ENCODE measurements at regions not wholly inside any gene's neighbourhood (a gene's known extent, or its start where the extent isn't known, plus 50 kb on each side); places are given as distances from the start of the nearest gene placed in this dataset.

GRCh38 chr6:153334121-153334520 lies 203.0 kb upstream of the RGS17 start:
- TF ChIP-seq, protein P1, sequence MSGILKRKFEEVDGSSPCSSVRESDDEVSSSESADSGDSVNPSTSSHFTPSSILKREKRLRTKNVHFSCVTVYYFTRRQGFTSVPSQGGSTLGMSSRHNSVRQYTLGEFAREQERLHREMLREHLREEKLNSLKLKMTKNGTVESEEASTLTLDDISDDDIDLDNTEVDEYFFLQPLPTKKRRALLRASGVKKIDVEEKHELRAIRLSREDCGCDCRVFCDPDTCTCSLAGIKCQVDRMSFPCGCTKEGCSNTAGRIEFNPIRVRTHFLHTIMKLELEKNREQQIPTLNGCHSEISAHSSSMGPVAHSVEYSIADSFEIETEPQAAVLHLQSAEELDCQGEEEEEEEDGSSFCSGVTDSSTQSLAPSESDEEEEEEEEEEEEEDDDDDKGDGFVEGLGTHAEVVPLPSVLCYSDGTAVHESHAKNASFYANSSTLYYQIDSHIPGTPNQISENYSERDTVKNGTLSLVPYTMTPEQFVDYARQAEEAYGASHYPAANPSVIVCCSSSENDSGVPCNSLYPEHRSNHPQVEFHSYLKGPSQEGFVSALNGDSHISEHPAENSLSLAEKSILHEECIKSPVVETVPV (CRISPR knock-in tag; IDR thresholded peaks at IDR 0.05) = no peak
- TF ChIP-seq PATZ1 (CRISPR knock-in tag; IDR thresholded peaks at IDR 0.05; ENCODE audit: borderline replicate concordance) (no peak), ZFP3 (CRISPR knock-in tag; IDR thresholded peaks at IDR 0.05) (no peak), PPARA (CRISPR knock-in tag; IDR thresholded peaks at IDR 0.05; ENCODE audit: borderline replicate concordance) (no peak), ARNTL (CRISPR knock-in tag; IDR thresholded peaks at IDR 0.05; ENCODE audit: borderline replicate concordance, low read depth) (no peak), ZFP30 (CRISPR knock-in tag; IDR thresholded peaks at IDR 0.05) (no peak), ZNF565 (CRISPR knock-in tag; conservative IDR thresholded peaks at IDR 0.05; ENCODE audit: low read depth) (no peak), CREB5 (CRISPR knock-in tag; IDR thresholded peaks at IDR 0.05; ENCODE audit: low read depth) (no peak), RARB (CRISPR knock-in tag; IDR thresholded peaks at IDR 0.05) (no peak), ZNF8 (CRISPR knock-in tag; IDR thresholded peaks at IDR 0.05) (no peak), ESRRG (CRISPR knock-in tag; IDR thresholded peaks at IDR 0.05) (no peak)
- TF ChIP-seq, protein P2, sequence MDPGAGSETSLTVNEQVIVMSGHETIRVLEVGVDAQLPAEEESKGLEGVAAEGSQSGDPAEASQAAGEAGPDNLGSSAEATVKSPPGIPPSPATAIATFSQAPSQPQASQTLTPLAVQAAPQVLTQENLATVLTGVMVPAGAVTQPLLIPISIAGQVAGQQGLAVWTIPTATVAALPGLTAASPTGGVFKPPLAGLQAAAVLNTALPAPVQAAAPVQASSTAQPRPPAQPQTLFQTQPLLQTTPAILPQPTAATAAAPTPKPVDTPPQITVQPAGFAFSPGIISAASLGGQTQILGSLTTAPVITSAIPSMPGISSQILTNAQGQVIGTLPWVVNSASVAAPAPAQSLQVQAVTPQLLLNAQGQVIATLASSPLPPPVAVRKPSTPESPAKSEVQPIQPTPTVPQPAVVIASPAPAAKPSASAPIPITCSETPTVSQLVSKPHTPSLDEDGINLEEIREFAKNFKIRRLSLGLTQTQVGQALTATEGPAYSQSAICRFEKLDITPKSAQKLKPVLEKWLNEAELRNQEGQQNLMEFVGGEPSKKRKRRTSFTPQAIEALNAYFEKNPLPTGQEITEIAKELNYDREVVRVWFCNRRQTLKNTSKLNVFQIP (CRISPR knock-in tag; IDR thresholded peaks at IDR 0.05; ENCODE audit: borderline replicate concordance, low read depth) = no peak
- TF ChIP-seq, protein P3, sequence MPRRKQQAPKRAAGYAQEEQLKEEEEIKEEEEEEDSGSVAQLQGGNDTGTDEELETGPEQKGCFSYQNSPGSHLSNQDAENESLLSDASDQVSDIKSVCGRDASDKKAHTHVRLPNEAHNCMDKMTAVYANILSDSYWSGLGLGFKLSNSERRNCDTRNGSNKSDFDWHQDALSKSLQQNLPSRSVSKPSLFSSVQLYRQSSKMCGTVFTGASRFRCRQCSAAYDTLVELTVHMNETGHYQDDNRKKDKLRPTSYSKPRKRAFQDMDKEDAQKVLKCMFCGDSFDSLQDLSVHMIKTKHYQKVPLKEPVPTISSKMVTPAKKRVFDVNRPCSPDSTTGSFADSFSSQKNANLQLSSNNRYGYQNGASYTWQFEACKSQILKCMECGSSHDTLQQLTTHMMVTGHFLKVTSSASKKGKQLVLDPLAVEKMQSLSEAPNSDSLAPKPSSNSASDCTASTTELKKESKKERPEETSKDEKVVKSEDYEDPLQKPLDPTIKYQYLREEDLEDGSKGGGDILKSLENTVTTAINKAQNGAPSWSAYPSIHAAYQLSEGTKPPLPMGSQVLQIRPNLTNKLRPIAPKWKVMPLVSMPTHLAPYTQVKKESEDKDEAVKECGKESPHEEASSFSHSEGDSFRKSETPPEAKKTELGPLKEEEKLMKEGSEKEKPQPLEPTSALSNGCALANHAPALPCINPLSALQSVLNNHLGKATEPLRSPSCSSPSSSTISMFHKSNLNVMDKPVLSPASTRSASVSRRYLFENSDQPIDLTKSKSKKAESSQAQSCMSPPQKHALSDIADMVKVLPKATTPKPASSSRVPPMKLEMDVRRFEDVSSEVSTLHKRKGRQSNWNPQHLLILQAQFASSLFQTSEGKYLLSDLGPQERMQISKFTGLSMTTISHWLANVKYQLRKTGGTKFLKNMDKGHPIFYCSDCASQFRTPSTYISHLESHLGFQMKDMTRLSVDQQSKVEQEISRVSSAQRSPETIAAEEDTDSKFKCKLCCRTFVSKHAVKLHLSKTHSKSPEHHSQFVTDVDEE (CRISPR knock-in tag; IDR thresholded peaks at IDR 0.05) = no peak
